ENCODE measurements at regions not wholly inside any gene's neighbourhood (a gene's known extent, or its start where the extent isn't known, plus 50 kb on each side); places are given as distances from the start of the nearest gene placed in this dataset.

- DNase-seq, result no peak
Measured at GRCh38 chr1:68378296-68379084, 71.3 kb downstream of the RPE65 start.

- no peak for DNase-seq
Measured at GRCh38 chr1:68377098-68377497, 72.7 kb downstream of the RPE65 start.

GRCh38 chr1:68376441-68376840, 73.3 kb downstream of the RPE65 start:
- DNase-seq, result no peak

DNA sequence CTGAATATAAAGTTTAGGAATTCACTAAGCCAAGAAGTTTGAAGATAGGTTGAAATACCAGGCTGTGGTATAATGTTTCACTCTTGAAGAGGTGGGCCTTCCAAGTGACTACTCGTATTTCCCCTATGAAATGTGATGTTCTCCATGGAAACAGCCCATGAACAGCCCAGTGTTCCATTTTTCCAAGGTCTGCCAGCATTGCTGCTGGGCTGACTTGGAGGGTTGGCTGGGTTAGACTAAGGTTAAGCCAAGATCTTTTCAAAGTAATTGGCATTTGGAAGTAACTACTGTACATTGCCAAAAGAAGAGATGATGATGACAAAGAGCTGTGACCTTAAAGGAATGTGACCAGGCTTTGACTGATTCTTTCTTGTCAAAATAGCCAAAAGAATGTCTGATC, 73.8 kb downstream of the RPE65 start:
- DNase-seq, result no peak

DNA sequence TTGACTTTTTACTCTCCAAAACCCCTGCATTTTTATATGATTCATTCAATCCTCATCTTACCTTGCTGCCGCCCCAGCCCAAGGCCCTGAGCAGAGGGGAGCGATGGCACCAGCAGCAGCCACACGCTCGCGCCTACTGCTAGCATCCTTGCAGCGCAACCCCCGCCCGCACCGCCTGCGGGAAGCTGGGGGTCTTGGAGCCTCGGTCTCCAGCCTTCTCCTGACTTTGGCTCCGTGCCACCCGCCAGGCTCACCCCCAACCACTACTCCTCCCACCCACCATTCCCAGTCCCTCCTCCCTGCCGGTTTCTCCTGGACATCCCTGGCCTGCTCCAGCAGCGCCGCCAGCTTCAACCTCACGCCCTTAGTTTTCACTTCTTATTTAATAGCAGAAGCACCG, 76.6 kb downstream of the RPE65 start:
- no peak for DNase-seq

GRCh38 chr1:68372487-68372886, 77.3 kb downstream of the RPE65 start:
- no peak for DNase-seq

DNA sequence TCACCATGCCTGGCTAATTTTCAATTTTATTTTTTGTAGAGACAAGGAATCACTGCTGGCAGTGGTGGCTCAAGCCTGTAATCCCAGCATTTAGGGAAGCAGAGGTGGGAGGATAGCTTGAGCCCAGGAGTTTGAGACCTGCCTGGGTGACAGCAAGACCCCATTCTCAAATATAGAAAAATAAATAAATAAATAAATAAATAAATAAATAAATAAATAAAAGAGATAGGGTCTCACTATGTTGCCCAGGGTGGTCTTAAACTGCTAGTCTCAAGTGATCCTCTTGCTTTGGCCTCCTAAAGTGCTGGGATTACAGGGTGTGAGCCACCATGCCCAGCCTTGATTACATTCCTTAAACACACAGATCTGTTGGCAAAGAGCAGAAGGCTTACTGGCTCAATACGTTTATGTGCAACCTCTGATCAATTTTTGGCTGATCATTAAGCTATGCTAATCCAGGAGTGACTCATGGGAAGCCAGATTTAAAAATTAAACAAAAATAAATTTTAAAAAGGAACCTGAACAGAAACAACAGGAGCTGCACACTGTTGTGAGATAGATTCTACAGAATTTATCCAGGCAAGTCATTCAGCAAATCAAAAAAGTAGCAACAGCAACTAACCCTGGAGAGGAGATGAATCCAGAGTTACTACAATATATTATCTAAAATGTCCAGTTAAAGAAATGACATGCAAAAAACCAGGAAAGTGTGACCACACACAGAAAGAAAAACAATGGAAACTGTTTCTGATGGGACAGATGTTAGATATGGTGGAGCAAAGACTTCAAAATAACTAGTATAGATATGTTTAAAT, 79.4 kb downstream of the RPE65 start:
- no peak for DNase-seq

DNA sequence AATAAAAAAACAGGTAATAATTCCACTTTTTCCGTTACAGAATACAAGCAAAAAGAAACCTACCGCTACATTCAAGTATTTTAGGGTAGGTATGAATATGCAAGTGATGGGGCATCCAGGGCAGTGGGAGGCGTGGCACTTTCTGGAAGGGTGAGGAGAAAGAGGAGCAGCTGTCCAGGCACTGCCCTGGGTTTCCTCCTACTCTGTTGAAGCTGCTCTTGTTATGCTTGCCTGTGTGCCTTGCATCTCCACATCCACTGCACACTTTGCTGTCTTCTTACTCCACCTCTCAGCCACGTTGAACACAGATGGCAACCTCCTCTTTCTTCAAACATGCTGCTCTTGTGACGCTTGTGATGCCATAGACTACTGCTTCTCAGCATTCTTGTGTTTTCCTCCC, 83.2 kb downstream of the RPE65 start:
- DNase-seq, result no peak

GRCh38 chr1:68365709-68366382, 83.9 kb downstream of the RPE65 start:
- no peak for DNase-seq

DNA sequence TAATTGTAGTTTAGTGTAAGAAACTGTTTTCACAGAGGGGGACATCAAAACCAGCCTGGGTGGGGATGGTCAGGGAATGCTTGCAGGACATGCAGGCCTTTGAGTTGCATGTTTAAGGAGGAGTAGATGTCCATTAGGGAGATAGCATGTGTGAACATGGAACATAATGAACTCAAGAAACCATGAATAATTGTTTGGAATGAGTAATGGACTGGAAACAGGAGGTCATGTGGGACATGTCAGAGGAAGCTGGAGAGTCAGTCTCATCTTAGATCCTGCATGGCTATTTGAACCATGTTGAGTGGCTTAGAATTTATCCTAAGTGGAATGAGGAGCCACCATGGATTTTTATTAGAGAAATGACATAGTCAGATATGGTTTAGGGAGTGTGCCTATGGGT, 86.4 kb downstream of the RPE65 start:
- no peak for DNase-seq

- no peak for DNase-seq
Measured at GRCh38 chr1:68361346-68361910, 88.3 kb downstream of the RPE65 start.

DNA sequence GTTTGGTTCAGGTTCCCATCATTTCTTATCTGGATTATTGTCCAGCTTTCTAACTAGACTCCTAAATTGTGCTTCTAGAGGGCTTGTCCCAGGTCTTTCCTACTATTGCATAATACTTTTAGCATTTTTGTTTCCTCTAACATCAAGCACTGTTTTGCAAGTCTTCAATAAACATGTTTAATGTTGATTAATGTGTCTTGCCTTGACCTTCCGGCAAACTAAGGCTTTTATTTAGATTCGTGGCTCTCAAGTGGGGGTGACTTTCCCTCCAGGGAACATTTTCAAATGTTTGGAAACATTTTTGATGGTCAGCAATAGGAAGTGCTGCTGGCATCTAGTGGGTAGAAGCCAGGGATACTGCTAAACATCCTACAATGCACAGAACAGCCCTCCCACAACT, 90.7 kb downstream of the RPE65 start:
- no peak for DNase-seq

- DNase-seq, result no peak
Measured at GRCh38 chr1:68358439-68358838, 91.3 kb downstream of the RPE65 start.

DNA sequence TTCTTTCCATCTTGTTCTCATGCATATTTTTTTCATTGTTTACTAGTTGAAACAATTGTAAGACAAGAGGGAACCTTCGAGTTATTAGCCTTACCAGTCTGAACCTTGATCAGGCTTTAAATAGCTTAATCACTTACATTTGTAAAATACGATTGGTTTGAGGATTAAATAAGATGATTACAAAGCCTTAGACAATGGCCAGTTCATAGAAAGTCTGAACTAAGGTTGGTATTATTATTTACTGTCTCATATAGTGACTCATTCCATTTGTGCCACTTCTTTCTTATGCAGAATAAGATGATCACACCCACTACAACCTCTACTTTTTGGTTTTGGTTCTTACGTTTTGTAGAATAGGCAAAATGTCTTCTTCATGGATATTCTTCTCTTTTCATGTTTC, 94.1 kb downstream of the RPE65 start:
- no peak for DNase-seq

GRCh38 chr1:68352202-68352601, 97.6 kb downstream of the RPE65 start:
- no peak for DNase-seq

- DNase-seq, result peak; percentile 21
Measured at GRCh38 chr1:68347415-68347814, 102.3 kb downstream of the RPE65 start.

- DNase-seq, result peak; percentile 18
Measured at GRCh38 chr1:68346188-68346808, 103.5 kb downstream of the RPE65 start.

DNA sequence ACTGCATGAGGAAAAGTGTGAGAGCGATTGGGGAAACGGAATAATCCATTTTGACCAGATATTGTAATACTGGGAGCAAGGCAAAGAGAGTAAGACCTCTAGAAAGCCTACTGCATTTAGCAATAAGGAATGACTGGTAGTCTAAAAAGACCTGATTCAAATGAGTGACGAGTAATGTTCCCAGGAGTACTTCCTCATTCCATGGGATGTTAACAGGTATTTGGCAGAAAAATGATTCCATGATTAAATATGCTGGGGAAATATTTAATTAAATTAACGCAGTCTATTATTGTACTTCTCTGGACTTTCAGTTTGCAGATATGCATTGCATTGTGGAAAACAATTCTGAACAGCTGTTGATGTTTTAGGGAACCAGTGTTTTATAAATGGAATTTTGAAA, 105.5 kb downstream of the RPE65 start:
- no peak for DNase-seq

GRCh38 chr1:68340951-68341350, 108.6 kb upstream of the WLS start:
- DNase-seq, result no peak

DNA sequence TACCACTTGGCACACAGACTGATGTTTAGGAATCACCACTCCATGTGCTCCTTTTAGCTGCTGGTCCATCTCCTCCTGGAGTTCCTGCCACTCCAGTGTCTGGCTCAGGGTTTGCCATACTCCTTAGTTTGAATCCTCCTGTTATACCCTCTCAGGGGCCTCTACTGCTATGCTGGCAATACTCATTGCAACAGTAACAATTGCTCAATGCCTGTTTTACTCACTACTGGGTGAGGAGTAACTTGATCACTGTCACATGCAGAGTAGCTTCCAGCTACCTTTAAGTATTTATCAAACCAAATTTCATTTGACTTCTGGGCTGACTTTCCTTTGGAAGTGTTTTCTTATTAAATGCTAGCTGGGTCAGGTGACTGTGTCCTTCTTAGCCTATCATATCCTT, 107.2 kb upstream of the WLS start:
- DNase-seq, result no peak

DNA sequence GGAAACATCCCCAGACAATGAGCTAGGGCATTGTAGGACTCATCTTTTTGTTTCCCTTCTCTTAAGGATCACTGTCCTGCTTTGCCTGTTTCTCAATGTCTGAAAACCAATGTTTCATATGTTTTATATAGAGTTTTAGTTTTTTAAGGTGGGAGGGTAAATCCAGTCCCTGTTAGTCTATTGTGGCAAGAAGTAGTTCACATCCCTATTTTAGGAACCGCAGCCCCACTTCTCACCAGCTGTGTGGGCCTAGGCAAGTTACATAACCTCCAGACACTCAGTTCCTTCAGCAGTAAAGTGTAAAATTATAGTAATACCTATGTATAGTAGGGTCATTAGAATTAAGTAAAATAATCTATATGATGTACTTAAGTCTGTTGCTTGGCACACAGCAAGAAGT, 105.8 kb upstream of the WLS start:
- DNase-seq, result no peak

DNA sequence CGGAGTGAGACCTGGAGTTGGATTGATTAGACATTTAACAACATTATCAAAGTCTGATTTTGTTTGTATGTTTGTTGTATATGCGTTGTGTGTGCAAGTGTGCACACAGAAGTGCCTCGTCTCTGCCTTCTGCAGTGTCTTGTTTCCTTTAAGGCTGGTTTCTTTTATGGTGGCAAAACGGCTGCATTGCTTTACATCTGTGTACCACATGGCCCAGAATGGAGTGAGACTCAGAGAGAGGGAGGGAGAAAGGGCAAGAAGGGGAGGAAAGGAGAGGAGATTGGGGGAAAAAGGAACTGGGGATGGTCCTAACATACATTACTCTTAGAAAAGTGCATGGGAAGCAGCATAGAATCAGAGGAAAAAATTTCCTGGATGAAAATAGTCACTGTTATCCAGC, 99.7 kb upstream of the WLS start:
- DNase-seq, result no peak

Measured in hindlimb muscle (tissue), 1 donor.